Body of pancreas (tissue), 4 donors: ENCODE measurements at regions not wholly inside any gene's neighbourhood (a gene's known extent, or its start where the extent isn't known, plus 50 kb on each side); places are given as distances from the start of the nearest gene placed in this dataset.
A peak's percentile ranks its signal among the peaks of the same experiment; 100 is the strongest.

Source experiments
- ATAC-seq: fragments of 150-250 bp; one replicate; pipeline ENCODE4 v1.9.1; 2016
- DNase-seq, 4 donors: peaks; one replicate each; pipeline ENCODE4 v3.0.0-alpha.2; 2019
- H3K27ac ChIP-seq, 4 donors: fragments of 200-600 bp; sonication (generic); 1 replicate in 3 of 4; 2 replicates in 1 of 4; pipeline versions ENCODE4 v1.5.1 to v1.6.1; 2016 to 2019; ENCODE audit warnings: mild to moderate bottlenecking in 1 of 4, mixed read lengths in 1 of 4, moderate library complexity in 1 of 4
- H3K27me3 ChIP-seq, 2 donors: fragments of 200-600 bp; sonication (generic); one replicate each; pipeline ENCODE4 v1.6.0; 2016; ENCODE audit warnings: mild to moderate bottlenecking in 1 of 2
- H3K36me3 ChIP-seq, 2 donors: fragments of 200-600 bp; sonication (generic); replicated peaks in 1 of 2; 2 replicates each; pipeline ENCODE4 v1.5.1; 2016; ENCODE audit warnings: low read depth in 2 of 2; ENCODE audit not compliant: insufficient read depth in 1 of 2
- H3K4me1 ChIP-seq: fragments of 200-600 bp; sonication (generic); one replicate; pipeline ENCODE4 v1.6.0; 2016
- H3K4me3 ChIP-seq, 2 donors: fragments of 200-600 bp; sonication (generic); 1 replicate in 1 of 2; 2 replicates in 1 of 2; pipeline ENCODE4 v1.5.1; 2016 to 2019
- H3K9me3 ChIP-seq, 3 donors: fragments of 200-600 bp; sonication (generic); 1 replicate in 2 of 3; 2 replicates in 1 of 3; pipeline ENCODE4 v1.5.1; 2016
- POLR2A ChIP-seq, 3 donors: fragments of 450-650 bp; IDR thresholded peaks; one replicate each; pipeline ENCODE4 v1.6.1; 2016; ENCODE audit warnings: antibody characterized with exemption in 3 of 3, mild to moderate bottlenecking in 2 of 3
- WGBS, 2 donors: methylation state at CpG; one replicate each; pipeline ENCODE4 v1.1.5; 2017; 5-methylcytosine and 5-hydroxymethylcytosine counted together
- intact Hi-C: fragments of 100-400 bp; cut with DNase I; formaldehyde crosslinking; loops from one replicate; pipeline ENCODE4 v1.15.1; 2023
- TF ChIP-seq, protein P1 (sequence below), 7 experiments: fragments of 450-650 bp in 4 of 7; fragments of 200-600 bp in 3 of 7; sonication (generic) in 3 of 7; IDR thresholded peaks; one replicate each; pipeline ENCODE4 v1.5.1; 2016 to 2019; ENCODE audit warnings: antibody characterized with exemption in 7 of 7

GRCh38 chr5:174834081-174834480, 109.7 kb downstream of the MSX2 start:
- no peak overlapping the region for H3K4me3 ChIP-seq
- no peaks in the 10 kb centered on the region for H3K9me3 ChIP-seq
- no peaks in the 10 kb centered on the region for H3K4me1 ChIP-seq
- H3K27ac ChIP-seq, result no peak overlapping the region
- H3K27me3 ChIP-seq, result no peaks in the 10 kb centered on the region
- no peak for DNase-seq
- no peaks in the 10 kb centered on the region for H3K36me3 ChIP-seq
- TF ChIP-seq, protein P1, sequence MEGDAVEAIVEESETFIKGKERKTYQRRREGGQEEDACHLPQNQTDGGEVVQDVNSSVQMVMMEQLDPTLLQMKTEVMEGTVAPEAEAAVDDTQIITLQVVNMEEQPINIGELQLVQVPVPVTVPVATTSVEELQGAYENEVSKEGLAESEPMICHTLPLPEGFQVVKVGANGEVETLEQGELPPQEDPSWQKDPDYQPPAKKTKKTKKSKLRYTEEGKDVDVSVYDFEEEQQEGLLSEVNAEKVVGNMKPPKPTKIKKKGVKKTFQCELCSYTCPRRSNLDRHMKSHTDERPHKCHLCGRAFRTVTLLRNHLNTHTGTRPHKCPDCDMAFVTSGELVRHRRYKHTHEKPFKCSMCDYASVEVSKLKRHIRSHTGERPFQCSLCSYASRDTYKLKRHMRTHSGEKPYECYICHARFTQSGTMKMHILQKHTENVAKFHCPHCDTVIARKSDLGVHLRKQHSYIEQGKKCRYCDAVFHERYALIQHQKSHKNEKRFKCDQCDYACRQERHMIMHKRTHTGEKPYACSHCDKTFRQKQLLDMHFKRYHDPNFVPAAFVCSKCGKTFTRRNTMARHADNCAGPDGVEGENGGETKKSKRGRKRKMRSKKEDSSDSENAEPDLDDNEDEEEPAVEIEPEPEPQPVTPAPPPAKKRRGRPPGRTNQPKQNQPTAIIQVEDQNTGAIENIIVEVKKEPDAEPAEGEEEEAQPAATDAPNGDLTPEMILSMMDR (IDR thresholded peaks at IDR 0.05), result no peak
- no peak for TF ChIP-seq POLR2A (IDR thresholded peaks at IDR 0.05)
- intact Hi-C loops, result no loop called here
- 64 to 70% methylated on average over 5 of the region's 5 CpGs for WGBS, 2 donors
- no peak for ATAC-seq

- Histone ChIP-seq H3K4me3 (no peak overlapping the region), H3K4me1 (no peaks in the 10 kb centered on the region), H3K27me3 (no peaks in the 10 kb centered on the region), H3K36me3 (no peaks in the 10 kb centered on the region), H3K27ac (no peak overlapping the region), H3K9me3 (no peaks in the 10 kb centered on the region)
- no peak for DNase-seq
- intact Hi-C loops, result no loop called here
- ATAC-seq, result no peak
- TF ChIP-seq POLR2A (IDR thresholded peaks at IDR 0.05), result no peak
- TF ChIP-seq, protein P1 (IDR thresholded peaks at IDR 0.05), result no peak
- WGBS, 2 donors, result 40 to 51% methylated on average over 2 of the region's 2 CpGs
Observed at GRCh38 chr5:174832811-174833210, 108.4 kb downstream of the MSX2 start.

- intact Hi-C loops, result no loop called here
Observed at GRCh38 chr5:174832025-174832424, 107.6 kb downstream of the MSX2 start.

DNA sequence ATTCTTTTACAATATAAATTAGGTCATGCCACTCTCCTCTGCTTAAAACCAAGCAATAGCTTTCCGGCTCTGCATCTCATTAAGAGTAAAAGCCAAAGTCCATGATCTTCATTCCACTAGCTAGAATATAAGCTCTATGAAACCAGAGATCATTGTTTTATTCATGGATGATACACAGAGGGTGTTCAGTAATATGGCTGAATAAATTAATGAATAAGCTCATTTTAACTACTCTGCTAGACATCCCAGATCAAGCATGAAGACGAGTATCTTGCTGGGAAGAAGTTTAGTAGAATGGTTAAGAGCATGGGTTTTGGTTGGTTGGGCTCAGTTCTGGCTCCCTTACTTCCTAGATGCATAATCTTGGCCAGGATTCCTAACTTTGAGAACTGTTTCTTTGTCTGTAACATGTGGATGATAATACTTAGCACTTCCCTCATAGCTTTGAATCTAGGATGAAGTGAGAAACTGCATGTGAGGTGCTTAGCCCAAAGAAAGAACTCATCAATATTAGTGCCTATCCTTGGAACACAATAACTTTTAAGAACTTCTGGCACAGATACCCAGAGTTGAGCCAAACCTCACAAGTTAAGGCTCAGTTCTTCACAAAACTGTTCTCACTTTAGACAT, 106.8 kb downstream of the MSX2 start:
- TF ChIP-seq, protein P1 (IDR thresholded peaks at IDR 0.05), result no peak
- no peak for TF ChIP-seq POLR2A (IDR thresholded peaks at IDR 0.05)
- Histone ChIP-seq H3K27ac (no peak overlapping the region), H3K4me1 (no peaks in the 10 kb centered on the region), H3K4me3 (no peak overlapping the region), H3K27me3 (no peaks in the 10 kb centered on the region), H3K36me3 (no peaks in the 10 kb centered on the region), H3K9me3 (no peaks in the 10 kb centered on the region)
- 46 to 61% methylated on average over 2 of the region's 2 CpGs for WGBS, 2 donors
- DNase-seq, result no peak
- intact Hi-C loops, result no loop called here
- no peak for ATAC-seq

More at GRCh38 chr5:174832025-174832424, 107.6 kb downstream of the MSX2 start:
- Histone ChIP-seq H3K4me3 (no peak overlapping the region), H3K27me3 (no peaks in the 10 kb centered on the region), H3K36me3 (no peaks in the 10 kb centered on the region), H3K4me1 (no peaks in the 10 kb centered on the region), H3K27ac (no peak overlapping the region), H3K9me3 (no peaks in the 10 kb centered on the region)
- 22 to 26% methylated on average over 3 of the region's 3 CpGs for whole genome bisulfite sequencing, 2 donors
- no peak for TF ChIP-seq POLR2A (IDR thresholded peaks at IDR 0.05)
- TF ChIP-seq, protein P1 (IDR thresholded peaks at IDR 0.05), result no peak
- ATAC-seq (no peak), DNase-seq (no peak)

- ATAC-seq (no peak), DNase-seq (peak in 1 of 4 donors; percentile 6)
- Histone ChIP-seq H3K4me1 (no peaks in the 10 kb centered on the region), H3K36me3 (no peaks in the 10 kb centered on the region), H3K9me3 (no peaks in the 10 kb centered on the region), H3K27me3 (no peaks in the 10 kb centered on the region), H3K27ac (peak overlapping the region in 1 of 4 donors; percentile 28), H3K4me3 (no peak overlapping the region)
- TF ChIP-seq, protein P1 (IDR thresholded peaks at IDR 0.05), result no peak
- no peak for TF ChIP-seq POLR2A (IDR thresholded peaks at IDR 0.05)
- intact Hi-C loops, result no loop called here
- 31 to 50% methylated on average over 5 of the region's 5 CpGs for WGBS, 2 donors
Observed at GRCh38 chr5:174829511-174829864, 105.1 kb downstream of the MSX2 start.
